NCI-H187 (cell line): ENCODE measurements at regions not wholly inside any gene's neighbourhood (a gene's known extent, or its start where the extent isn't known, plus 50 kb on each side); places are given as distances from the start of the nearest gene placed in this dataset.

Experiments used
- DNase-seq, 2 experiments: peaks; one replicate each; lab custom pipeline; 2025; lab: John Stamatoyannopoulos, UW

- no peak for DNase-seq
Measured at GRCh38 chr17:79169861-79170260, 95.2 kb downstream of the ENGASE start.

DNA sequence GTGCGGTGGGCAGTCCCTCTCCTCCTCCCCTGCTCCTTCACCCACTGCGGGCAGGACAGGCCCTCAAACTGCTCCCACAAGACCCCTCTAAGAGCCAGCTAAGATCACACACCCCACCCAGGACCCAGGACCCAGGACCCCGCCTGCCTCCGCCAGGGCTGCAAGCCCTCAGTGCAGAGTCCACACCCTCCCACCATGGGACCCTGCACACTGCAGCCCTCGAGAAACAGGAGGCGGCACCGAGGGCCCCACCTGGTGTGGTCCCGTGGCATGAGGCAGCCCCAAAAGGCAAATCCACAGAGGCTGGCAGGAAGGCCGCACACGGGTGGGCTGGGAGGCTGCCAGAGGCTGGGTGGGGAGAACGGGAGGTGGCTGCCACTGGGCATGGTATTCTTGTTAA lies 94.7 kb downstream of the ENGASE start:
- DNase-seq: no peak

DNA sequence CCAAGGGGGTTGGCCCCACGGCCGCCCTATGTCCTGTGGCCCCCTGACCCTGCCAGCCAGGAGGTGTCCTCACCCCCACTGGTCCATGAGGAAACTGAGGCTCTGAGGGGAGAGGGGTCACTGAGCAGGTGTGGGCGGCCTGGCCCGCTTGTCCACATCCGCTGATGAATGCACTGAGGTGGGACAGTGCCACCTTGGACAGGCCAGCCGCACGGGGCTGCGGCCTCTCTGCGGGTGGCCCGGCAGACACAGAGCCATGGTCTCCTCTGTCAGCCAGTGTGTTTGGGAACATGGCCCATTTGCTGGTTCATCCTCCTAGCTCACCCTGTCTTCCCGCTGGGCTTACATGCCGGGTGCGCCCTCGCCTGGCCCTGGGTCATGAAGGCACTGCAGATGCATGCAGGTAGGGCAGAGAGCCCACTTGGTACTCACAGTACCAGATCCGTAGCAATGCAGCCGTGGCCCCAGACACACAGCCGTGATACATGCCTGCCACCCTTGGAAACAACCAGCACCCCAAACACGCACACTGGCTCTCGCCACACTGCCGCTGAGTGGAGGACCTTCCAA lies 93.9 kb downstream of the ENGASE start:
- no peak for DNase-seq

GRCh38 chr17:79167486-79167885 lies 92.9 kb downstream of the ENGASE start:
- no peak for DNase-seq

DNA sequence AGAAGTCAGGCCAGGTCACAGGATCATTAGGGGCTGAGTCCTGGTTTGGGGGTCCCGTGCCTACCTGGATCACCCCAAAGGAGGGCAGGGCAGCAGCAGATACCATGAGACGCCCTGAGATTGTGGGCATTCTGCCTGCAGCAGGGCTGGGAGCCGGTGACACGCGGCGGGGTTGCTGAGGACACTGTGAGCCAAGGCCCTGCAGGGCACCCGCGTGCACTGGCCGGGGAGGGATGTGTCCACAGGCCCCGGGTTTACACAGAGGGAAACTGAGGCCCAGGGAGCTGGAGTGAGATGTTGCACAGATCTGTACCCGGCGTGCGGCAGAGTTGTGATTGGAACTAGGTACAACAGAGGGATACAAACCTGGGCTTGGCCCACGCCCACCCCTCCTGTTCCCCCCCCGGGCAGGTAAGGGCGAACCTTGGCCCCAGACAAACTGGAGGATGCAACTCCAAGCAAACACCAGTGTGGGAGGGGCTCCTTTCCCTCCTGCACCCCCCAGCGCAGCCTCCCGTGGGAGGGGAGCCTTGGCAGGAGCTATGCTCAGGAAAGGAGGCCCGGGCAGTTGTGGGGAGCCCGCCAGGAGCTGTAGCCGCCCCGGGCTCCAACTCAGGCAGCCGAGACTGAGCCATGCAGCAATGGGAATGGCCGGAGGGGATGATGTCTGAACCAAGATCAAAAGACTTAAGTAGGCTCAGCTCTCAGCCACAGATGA lies 91.3 kb downstream of the ENGASE start:
- no peak for DNase-seq

DNA sequence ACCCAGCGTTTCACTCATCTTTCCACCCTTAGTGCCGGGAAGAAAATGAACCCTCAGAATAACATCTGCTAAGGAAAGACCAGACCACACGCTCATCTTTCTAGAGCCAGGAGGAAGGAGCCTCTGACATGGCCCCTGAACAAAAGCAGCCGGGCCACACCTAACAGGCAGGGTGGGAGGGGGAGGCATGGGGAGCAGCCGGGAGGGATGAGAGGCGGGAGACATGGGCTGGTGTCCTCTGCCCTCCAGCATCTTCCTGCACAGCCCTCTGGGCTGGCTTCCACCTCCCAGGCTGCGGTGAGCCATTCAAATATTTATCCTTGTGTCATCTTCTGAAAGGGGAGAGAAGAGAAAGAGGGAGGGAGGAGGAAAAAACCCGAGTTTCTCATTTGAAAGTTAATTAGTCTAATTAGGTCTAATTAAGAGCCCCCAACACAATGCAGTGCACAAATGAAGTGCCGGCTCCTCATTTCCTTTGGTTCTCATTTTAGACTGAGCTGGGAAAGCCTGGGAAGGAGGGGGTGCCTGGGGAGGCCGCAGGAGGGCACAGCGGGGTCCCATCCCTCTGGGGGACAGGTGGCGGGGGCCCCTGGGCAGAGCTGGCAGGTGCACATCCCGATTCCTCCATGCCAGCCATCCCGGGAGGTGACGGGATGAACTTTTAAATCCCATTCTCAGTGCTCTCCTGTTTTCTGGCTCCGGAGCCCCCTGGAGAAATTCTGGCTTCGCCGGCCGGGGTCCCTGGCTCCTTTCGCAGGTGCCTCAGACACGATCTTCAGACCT lies 90.5 kb downstream of the ENGASE start:
- no peak for DNase-seq

DNA sequence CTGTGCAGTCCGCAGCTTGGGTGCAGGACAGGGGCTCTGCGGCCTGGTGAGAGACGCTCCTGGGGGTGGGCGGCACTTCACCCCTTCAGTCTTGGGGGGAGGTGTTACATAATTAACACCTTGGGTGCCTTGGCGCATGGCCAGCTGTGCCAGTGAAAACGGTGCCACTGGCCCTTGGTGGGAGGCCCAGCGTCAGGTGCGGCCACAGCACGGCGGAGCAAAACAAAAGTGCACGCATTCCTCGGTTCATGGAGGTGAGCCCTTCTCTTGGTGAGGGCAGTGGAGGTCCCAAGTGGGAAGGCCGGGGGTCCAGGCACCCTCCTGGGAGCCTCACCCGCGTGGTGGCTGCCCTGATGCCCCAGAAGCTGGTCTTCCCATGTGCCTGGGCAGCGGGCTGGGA lies 89.8 kb downstream of the ENGASE start:
- DNase-seq: no peak

- DNase-seq: no peak
Measured at GRCh38 chr17:79163071-79163470, 88.4 kb downstream of the ENGASE start.

DNA sequence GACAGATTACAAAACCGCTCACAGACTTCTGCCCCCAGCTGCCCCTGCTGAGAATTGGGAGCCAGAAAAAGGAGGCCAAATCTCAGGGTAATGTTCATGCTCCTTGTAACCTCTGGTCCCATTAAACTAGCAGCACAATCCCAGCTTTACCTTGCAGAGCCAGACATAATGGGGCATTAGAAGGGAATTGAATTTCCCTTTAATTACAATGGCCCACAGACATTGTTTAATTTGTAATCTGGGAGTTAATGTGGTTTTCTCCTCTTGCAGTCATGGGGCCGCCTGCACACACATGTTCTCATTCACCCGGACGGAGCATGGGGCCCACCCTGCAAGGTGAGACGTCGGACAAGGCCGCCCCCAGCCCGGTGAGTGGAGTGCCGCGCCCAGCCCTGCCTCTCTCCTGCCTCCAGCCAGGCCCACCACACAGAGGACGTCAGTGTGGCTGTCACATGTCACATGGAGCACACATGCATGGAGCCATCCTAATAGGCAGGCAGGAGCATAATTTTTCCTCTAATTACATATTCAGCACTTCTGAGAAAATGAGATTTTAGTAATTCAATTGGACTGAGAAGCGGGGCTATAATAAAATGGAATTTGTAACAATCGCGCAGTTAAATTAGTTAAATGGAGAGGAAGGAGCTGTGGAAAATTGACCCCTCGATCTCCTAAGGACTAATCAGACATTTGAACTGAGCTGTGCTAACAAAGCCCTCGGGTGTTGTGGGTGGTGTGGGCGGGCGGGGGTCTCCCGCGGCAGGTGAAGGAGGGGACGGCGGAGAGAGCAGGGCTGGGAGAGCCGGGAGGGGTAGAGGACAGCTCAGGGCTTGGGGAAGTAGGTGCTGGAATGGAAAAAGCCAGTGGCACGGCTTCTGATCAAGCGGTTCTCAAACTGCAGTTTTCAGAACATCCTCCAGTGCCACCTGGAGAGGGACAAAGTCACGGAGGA lies 87.7 kb downstream of the ENGASE start:
- DNase-seq: no peak

- DNase-seq: no peak
Measured at GRCh38 chr17:79160980-79161636, 86.5 kb downstream of the ENGASE start.

DNA sequence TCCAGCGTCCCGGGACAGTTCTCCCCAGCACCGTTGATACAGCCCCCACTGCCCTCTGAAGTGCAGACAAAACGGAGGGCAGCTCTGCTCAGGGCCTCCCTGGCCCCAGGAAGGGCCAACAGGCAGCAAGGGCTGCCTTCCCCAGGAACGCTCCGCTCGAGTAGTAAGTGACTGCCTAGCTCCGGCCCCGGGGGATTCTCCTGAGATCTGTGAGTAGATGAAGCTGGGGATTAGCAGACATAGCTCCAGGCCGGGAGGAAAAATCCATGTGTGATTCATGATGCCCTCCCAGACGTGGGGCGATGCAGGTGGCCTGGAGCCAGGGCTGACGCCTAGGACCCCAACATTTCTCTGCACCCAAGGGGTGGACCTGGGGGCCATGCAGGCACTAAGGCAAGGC lies 85.3 kb downstream of the ENGASE start:
- no peak for DNase-seq

GRCh38 chr17:79159471-79159870 lies 84.8 kb downstream of the ENGASE start:
- DNase-seq: no peak

GRCh38 chr17:79156463-79157095 lies 82.0 kb downstream of the ENGASE start:
- DNase-seq: no peak

GRCh38 chr17:79155701-79156100 lies 81.1 kb downstream of the ENGASE start:
- no peak for DNase-seq

DNA sequence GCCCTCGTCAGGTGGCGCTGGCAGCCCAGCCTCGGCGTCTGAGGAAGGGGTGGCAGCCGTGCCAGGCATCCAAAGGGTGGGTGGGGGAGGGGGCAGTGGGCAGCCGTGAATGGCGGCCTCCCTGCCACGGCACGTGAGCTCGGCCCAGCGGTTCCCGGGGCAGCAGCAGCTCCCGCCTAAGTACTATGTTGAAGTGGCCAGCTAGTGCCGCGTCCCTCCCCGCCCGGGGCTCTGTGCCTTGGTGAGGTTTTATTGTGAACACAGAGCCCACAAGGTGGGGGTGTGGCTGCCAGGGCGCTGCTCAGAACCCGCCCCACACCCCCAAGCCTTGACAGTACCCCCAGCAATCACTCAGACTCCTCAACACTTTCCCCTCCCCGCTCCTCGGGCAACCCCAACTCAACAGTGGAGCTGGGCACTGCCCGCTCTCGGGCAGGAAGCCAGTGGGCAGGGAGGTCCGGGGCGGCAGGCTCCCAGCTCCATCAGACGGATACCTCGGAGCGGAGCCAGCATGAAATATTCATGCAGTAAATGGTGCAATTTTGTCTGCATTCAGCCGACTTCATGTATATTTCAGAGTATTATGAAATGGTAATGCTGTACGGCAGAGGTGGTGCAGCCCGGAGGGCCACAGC lies 80.4 kb downstream of the ENGASE start:
- DNase-seq: no peak

DNA sequence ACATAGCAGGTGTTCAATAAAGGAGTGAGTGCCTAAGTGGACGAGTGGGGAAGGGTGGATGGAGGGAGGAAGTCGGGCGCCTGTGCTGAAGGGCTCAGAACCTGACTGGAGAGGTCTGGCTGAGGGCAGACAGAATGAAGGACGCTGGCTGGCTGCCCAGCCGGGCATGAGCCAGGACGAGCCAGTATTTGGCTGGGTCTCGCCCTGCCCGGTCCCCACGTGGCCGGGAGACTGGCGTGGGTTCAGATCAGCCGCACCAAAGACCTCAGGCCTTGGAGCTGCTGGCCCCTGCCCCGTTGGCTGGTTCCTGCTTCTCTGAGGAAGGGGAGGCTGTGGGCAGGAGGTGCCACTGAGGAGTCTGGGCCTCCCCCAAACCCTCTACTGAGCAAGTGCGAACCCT lies 79.8 kb downstream of the ENGASE start:
- no peak for DNase-seq

DNA sequence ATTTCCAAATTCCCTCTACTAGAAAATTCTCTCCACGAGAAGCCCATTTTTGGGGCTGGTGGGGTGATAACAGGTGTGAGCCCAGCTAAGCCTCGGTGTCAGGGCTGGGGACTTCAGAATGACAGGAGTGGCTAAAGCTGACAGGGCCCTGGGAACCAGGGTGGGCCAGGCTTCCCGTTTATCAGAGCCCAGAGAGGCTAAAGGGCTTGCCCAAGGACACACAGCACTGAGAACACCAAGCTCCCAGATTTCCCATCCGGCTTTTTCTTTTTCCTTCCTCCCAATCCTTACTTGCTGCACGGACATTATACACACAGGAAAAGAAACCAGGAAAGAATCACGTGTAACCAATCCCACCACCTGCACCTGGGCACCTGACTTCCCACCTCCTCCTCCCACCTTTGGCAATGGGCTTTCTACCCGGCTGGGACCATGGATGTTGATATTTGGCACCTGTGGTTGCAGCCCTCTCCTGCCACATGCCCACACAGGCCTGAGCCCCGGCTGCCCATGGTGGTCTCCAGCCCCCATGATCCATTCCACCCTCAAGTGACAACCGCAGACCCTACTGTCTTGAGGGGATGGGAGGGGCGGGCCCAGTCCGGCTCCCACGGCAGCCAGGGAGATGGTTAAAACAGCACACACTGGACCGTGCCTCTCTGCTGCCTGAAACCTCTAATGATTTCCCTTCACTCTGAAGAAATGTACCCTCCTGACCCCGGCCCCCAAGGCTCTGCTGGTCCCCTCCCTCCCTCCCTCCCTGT lies 78.9 kb downstream of the ENGASE start:
- DNase-seq: no peak

DNA sequence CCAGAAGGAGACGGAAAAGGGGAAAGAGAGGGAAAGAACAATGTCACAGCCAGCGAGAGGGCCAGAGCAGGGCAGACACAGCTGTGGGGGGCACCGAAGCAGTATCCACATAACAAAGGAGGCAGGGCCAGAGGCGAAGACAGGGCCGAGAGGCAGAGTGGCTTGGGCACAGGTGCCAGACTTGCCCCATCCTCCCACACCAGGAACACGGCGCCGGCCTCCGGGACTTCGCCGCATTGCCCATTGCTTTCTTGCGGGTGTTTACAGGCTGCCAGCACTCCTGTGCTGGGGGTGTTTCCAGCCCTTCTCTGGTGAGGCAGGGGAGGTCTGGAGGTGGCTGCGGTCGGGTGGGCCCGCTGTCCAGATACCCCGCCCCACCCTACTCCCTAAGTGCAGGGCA lies 78.0 kb downstream of the ENGASE start:
- no peak for DNase-seq

- no peak for DNase-seq
Measured at GRCh38 chr17:79152110-79152509, 77.5 kb downstream of the ENGASE start.

- no peak for DNase-seq
Measured at GRCh38 chr17:79150799-79151198, 76.2 kb downstream of the ENGASE start.
